SK-N-MC (cell line): ENCODE measurements at regions not wholly inside any gene's neighbourhood (a gene's known extent, or its start where the extent isn't known, plus 50 kb on each side); places are given as distances from the start of the nearest gene placed in this dataset.

Experiments
- EZH2 ChIP-seq: fragments of 200-600 bp; sonication (generic); IDR thresholded peaks from one replicate; pipeline ENCODE4 v1.6.1; 2017; ENCODE audit warnings: antibody characterized with exemption
- POLR2AphosphoS5 ChIP-seq: IDR thresholded peaks from 2 replicates; pipeline ENCODE4 v1.6.1; 2012; ENCODE audit warnings: mild to moderate bottlenecking, low read depth, low read length, borderline replicate concordance

- TF ChIP-seq EZH2, result no peak
- no peak for TF ChIP-seq POLR2AphosphoS5
These were observed 110.1 kb upstream of the CELF4 start for GRCh38 chr18:37675699-37676098.
